HPDE6-E6E7 (cell line): ENCODE measurements at regions not wholly inside any gene's neighbourhood (a gene's known extent, or its start where the extent isn't known, plus 50 kb on each side); places are given as distances from the start of the nearest gene placed in this dataset.
"Not testable (repeated sequence)": the region's sequence is repeated elsewhere in the genome, so short reads cannot be mapped to it uniquely, and the experiment has no call there.

Experiments used
- DNase-seq: peaks from one replicate; pipeline ENCODE4 v3.0.0; 2011; ENCODE audit warnings: missing footprints; ENCODE audit errors: extremely low spot score

DNA sequence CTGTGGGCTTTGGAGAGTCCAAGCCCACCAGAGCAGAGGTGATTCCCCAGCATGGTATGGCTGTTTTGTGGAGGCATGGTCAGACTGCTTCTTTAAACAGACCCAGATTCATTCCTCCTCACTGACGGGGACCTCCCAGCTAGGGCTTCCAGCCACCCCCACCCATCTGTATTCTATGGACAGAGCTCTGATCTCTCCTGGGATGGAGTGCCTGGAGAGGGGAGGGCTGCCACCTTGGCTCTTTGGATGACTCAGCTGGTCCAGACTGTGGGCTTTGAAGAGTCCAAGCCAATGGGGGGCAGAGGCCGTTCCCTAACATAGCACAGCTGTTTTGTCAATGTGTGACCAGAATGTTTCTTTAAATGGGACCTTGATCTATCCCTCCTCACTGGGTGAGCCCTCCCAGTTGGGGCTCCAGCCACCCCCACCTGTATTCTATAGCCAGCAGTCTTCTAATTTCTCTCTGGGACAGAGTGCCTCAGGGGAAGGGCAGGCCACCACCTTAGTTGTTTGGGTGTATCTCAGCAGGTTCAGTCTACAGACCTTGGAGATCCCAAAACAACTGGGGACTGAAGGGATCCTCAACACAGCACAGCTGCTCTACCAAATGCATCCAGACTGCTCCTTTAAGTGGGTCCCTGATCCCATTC, 122.0 kb upstream of the OSTN start:
- DNase-seq: no peak

DNA sequence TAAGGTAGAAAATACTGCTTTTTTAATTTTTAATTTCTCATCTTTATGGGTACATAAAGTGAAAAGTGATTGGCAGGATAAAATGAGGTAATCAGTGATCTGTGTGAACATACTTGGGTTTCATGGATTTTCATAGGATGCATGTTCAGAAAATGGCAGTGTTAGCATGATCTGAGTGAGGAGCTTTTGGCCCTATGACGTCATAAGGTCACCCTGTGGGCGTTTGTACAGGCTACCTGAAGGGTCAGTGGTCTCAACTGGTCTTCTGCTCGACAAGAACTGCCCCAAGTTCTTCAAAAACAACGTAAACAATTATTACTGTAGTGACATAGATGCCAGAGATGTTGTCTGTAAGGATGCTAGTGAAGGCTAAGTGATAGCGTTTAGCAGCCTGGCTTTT, 124.5 kb upstream of the OSTN start:
- DNase-seq: no peak

DNA sequence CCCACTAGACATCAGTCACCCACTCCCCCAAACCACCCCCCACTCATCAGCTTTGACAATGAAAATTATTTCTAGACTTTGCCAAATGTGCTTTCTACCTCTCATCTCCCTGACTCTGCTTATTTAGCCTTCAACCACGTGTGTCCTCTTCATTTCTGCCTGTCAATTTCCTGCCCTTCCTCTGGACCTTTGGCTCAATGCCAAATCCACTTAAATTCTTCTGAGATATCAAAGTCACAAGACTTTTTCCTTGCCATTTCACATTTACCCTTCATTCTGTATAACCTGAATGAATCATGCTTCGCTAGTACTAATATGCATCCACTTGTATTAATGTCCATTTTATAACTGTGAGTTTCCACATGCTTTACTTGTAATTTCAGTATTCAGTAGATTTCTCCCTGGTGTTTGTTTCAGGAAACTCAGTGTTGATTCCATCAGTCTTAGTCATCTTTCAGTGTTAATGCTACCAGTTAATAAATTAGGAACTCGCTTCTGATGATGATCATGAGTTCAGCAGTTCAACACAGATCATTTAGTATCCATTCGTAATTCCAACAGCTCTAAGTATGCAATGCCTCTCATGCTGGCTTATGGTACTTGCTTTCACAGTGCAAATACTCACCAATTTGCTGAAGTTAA, 128.2 kb upstream of the OSTN start:
- no peak for DNase-seq

DNA sequence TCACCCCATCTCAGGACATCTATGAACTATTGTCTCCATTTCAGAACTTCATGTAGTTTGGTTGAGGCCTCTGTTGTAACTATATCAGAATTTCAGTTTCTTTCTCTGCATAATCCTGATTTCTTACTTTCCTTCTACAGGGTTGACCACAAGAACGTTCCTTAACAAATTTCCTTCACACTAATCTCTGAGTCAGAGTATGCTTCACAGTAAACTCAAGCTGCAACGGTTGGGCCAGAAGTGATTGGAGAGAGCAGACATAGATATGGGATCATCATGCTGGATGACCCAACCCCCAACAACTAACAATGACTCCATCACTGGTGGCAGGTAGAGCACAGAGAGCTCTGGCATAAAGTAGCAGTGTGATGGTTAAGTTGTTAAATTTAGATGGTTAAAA, 128.8 kb upstream of the OSTN start:
- DNase-seq: peak; percentile 68

DNA sequence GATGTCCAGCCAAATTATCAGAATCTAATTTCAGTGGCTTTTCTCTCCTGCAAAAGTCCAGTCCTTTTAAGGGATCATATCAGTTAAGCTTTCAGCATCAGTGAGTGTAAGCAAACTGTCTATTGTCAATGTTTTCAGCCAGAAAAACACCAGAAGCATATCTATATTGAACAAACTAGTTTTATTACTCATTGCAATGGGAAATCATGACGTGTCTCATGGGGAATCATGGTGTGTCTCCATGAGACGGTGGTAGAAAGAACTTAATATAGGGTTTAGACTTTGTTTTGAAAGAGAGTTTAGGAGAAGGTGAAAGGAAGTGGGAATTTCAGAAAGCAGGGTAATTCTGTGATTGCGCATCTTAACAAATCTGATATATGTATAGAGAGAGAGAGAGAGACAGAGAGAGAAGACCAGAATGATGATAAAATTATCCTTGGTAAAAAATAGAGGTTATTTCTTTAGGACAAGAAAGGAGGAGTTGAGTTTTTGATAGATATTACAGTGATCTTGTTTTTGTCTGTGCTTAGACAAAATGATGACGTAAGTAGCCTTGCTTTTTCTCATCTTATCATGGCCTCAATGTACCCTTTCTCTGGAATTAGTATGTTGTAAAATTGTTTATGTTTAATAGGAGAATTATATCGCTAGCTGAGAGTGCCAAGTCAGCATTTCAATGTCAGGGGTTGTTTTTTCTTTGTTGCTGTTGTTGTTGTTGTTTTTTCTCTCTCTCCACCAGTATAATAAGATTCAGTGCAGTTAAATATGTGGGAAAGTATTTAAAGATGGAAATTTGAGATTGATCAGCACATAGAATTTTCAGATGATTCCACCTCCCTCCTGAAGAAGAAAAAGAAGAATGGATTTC, 129.9 kb upstream of the OSTN start:
- DNase-seq: no peak

DNA sequence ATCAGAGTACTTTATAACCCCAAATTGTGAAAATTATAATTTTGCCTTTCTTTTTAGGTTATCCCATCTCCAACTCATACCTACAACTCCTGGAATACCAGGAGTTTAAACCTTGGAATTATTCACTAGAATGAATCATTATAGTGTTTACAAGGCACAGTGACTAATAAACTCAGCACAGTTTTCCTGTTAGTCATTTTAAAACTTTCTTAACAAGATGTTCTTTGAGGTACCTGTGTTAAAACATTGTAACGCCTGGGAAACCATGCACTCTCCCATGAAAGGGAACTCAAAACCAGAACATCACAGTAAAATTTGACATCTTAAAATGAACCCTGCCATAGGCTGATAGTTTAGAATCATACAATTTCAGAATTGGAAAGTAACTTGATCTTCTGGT, 132.4 kb upstream of the OSTN start:
- peak; percentile 32 for DNase-seq

DNA sequence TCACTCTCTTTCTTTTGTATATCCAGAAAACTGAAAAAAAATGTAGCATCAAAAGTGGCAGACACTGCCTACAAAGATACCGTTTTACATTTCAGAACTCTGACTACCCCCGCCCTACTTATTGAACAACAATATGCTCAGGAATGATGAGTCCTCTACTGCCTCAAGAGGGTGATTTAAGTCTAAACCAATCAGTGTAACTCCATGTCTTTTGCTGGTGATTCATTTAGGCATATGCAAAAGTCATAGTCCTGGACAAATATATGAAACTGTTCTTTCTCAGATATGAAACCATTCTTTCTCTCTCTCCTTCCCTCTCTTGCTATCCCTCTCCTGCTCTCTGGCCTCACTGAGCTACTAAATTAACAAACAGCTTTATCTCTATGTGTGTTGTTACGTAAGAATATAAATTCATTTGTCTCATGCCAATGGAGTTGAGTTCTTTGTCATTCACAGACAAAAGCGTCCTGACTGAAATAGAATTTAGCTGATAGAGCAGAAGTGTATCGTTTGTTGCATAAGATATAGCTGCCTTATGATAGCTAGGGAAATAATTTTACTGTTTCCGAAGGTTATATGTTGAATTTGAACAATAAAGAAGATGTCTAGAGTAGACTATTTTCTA, 133.7 kb upstream of the OSTN start:
- DNase-seq: peak; percentile 16

DNA sequence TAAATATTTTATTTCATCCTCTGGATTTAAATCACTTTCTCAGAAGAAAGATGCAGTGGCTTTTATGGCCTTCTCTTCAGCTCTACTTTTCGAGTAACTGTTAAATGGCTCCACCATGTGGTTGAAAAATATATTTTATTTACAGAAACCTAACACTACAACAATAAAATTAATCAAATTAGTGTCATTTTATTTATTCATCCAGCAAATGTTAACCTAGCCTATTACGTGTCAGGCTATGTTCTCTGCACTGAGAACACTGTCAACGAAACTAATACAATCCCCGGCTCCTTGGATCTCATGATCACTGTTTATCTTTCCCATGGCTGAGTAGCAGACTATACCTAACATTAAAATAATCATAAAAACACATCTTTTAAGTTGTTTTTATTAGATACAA, 148.0 kb upstream of the OSTN start:
- DNase-seq: no peak

DNA sequence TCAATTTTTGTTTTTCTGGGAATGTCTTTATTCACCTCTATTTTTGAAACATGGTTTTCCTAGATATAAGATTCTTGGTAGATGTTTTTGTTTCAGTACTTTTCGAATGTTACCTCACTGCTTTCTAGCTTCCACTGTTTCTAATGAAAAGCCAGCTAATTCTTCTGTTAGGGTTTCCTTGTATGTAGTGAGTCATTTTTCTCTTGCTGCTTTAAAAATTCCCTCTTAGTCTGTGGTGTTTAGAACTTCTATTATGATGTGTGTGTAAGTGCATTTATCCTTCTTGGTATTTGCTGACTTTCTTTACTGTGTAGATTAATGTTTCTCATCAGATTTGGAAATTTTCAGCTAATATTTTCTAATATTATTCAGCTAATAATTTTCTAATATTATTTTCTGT, 151.1 kb upstream of the OSTN start:
- no peak for DNase-seq

DNA sequence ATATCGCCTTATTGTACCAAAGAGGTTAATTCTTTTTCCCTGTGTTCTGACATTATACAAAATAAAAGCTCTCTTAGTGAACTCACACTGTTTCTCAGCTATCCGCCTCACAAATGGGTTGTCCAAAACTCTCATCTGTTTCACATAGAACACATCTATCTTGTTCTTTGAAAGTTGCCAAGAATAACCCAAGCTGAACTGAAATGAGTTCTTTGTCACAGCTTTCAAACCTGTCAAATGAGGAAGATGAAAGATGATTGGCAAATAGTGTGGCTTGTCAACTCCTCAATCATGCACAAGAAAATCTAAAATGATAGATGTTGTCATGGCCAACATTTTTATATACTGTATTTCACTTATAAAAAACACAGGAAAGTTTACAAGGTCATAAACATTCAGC, 168.1 kb upstream of the OSTN start:
- no peak for DNase-seq

DNA sequence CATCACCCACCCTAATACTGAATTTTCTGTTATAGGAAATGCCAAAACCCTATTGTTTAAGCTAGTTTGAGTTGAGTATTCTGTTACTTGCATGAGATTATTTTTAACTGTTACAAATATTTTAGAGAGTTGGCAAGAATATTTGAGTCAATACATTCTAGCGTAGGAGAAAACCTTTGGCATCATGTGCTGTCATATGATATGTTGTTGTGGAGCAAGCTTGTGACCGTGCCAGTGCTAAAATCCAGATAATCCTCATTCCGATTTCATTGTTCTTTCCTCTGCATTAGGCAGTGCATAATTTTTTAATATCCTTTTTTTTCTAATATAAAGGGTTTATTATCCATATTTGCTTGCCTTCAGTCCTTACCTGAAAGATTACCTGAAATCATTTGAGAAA, 168.0 kb upstream of the GMNC start:
- DNase-seq: no peak

DNA sequence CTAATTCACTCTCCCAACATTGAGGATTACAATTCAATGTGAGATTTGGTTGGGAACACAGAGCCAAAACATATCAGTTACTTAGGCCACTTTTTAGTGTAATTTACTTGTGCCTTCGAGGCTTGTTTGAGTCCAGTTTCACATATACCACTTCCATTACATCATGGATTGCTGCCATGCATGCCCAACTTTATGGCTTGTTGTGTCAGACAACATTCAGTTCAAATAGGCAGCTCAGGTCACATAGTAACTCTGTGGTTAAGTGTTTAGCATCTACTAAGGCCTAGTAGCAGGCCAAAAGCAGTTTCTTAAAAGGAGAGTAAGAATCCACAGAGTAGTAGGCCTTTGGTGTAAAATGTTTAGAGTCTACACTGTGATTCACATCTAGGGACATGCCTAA, 164.3 kb upstream of the GMNC start:
- DNase-seq: no peak

DNA sequence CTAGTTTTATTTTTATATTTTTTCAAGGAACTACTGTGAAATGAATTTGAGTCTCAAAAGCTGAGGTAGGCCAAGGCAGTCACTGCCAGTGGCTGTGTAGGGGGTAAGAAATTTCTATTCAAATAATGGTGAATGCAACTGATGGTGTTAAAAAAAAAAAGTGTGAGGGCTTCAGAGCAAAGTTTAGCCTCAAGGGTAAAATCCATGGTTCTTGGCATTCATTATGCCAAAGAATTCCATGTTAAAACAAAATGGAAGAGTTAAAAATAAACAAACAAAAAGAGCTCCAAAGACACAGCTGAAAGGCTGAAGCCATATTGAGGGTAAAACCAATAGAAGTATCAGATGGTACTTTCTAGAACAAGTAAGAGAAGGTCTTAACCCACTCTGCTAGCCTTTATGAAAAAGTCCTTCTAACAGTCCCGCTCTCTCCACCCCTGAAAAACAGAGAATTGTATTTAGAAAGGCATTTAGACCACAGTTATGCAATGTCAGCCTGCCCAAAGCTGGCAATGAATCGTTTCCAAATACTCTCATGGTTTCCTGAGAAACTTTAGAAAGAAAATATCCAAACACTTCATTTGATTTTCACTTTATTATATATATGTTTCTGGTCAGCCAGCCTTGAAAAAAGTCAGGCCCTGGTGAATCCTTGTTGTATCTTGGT, 158.4 kb upstream of the GMNC start:
- DNase-seq: no peak

DNA sequence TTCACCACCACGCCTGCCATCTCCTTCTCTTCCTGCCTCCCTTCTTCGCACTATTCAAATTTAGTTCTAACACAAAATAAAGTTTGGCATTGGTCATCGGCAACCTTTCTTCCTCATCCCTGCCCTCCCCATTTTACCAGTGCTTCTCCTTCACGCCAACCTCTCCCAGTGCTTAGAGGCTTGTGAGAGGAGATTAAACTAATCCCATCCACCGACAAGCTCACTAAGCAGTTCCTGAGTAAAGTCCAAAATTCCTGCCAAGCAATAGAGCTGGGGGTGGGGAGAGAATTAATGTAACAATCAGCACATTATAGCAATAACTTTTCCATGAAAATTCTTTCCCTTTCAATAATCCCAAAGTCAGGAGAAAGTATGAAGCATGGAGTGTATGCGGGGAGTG, 157.4 kb upstream of the GMNC start:
- DNase-seq: no peak

DNA sequence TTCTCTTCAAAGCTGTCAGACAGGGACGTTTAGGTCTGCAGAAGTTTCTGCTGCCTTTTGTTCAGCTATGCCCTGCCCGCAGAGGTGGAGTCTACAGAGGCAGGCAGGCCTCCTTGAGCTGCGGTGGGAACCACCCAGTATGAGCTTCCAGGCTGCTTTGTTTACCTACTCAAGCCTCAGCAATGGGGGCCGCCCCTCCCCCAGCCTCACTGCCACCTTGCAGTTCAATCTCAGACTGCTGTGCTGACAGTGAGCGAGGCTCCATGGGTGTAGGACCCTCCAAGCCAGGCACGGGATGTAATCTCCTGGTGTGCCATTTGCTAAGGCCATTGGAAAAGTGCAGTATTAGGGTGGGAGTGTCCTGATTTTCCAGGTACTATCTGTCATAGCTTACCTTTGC, 153.5 kb upstream of the GMNC start:
- DNase-seq: not testable (repeated sequence)

DNA sequence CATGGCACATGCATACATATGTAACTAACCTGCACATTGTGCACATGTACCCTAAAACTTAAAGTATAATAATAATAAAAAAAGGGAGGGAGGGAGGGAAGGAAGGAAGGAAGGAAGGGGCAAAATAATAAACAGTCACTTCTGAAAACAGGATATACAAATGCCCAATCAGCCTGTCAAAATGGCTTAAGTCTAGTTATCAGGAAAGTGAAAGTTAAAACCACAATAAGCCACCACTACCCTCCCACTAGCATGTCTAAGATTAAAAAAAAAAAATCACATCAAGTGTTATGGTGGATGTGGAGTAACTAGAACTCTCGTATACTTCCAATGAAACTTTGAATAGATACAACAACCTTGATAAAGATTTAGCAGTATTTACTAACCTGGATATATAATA, 145.6 kb upstream of the GMNC start:
- DNase-seq: no peak

DNA sequence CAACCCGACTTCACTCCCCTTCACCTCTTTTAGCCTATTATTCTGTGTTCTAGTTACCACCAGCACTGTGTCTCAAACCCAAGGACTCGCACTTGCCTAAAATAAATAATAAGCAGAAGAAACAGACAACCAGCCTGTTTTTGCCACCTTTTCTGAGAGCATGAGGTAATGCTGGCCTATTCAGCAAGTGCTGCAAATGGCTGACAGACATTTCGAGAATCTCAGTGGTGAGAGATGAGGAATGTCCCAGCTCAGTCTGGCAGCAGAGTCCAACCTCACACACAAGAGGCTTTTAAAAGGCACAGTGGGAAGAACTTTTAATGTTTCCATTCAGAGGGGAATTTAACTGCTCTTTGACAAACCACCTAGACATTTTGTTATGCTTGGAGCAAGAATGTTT, 143.3 kb upstream of the GMNC start:
- DNase-seq: no peak

DNA sequence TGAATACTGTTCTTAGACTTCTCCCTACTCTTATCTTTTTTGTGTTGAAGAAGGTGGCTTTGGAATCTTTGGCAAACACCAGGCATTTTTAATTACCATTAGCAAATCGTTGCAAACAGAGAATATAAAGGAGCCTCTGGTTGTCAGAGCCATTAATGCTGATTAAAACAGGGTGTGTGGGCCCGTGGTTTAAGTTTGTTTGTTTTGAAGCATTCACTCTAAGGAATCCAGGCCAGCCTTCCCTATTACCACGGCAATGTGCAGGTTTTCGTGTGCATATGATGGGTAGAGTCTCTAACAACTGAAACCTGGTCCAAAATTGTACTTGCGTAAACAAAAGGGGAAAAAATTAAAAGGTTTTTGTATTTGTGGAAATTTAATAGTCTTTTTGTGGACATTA, 141.2 kb upstream of the GMNC start:
- no peak for DNase-seq

DNA sequence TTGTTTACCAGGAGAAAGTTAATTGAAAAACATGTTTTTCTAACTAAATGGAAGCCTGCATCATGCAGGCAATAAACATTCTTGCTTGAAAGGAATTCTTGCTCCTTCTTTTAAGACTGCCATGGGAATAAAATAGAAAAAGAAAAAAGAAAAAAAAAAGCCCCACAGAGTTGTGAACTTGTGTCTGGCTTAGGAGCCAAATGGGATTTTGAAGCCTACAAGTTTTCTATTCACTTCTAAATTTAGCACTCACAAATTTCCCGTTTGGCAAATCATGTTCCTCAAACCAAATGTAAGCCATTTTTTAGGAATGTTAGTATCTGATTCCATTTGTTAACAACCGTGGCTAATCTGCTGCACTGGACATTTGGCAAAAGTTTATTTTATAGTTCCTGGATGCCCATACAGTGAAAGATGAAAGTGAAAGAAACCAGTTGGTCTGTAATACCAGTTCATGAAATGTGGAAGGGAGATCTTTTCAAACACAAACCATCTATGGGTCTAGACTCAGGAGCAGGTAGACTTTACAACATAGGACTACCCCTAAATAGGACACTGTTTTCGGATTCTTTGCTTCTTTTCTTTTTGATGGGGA, 133.8 kb upstream of the GMNC start:
- DNase-seq: no peak

DNA sequence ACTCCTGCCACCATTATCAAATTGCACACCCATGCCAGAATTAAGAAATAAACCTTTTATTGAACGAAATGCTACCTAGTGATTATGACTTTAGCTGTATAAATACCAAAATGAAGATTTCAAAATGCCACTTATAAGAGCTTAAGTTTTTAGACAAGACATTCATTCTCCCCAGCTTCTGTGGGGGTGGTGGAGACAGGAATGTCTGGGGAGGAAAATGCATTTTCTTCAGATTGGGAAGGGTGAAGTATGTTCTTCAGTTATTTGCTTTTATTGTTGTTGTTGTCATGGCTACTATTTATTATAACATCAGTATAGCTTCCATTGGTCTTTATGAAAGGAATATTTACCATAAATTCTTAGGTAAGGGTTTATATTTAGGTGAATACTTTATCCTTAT, 132.7 kb upstream of the GMNC start:
- no peak for DNase-seq

DNA sequence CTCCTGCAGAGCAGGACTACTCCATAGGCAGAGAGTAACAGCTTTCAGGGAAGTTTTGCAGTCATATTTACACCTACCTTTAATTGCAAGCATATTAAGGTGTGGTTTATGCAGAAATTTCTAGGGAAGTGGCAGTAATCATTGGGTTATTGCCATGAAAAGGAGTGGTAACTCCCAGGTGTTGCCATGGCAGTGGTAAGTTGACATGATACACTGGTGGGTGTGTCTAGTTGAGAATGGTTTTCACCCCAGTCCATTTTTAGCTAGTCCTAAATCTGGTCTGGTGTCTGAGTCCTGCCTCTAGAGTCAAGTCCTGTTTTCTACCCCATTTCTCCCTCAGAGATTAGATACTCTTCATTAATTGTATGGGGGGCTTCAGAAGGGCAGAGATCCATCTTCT, 128.4 kb upstream of the GMNC start:
- DNase-seq: no peak

DNA sequence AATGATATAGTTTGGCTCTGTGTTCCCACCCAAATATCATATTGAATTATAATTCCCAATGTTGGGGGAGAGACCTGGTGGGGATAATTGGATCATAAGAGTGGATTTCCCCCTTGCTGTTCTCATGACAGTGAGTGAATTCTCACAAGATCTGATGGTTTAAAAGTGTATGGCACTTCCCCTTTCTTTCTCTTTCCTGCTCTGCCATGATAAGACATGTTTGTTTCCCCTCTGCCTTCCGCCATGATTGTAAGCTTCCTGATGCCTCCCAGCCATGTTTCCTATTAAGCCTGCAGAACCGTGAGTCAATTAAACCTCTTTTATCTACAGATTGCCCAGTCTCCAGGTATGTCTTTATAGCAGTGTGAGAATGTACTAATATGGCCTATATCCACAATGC, 126.7 kb upstream of the GMNC start:
- no peak for DNase-seq
